ENCODE measurements at regions not wholly inside any gene's neighbourhood (a gene's known extent, or its start where the extent isn't known, plus 50 kb on each side); places are given as distances from the start of the nearest gene placed in this dataset.

GRCh38 chr4:10334506-10335028 lies 122.7 kb downstream of the ZNF518B start:
- 94% methylated on average over 2 of the region's 3 CpGs for WGBS (ENCODE audit: insufficient coverage)
- ChIA-PET CTCF (no interaction called here), POLR2A (no interaction called here)
- H3K4me2 ChIP-seq (replicated peaks; ENCODE audit: low read depth, low read length, poor library complexity, severe bottlenecking): no peak overlapping the region
- Mint-ChIP-seq H3K4me1 (no peaks in the 10 kb centered on the region), H3K4me3 (no peak overlapping the region), H3K27ac (no peak overlapping the region), H3K9me3 (ENCODE audit: insufficient read depth) (no peaks in the 10 kb centered on the region), H3K27me3 (peaks cover 36% of the 10 kb centered on the region)
- H4K20me1 ChIP-seq (ENCODE audit: control insufficient read depth, insufficient read depth, low read length, poor library complexity, severe bottlenecking): no peaks in the 10 kb centered on the region
- no peak overlapping the region for H2AFZ ChIP-seq (ENCODE audit: insufficient read depth, low read depth, low read length, poor library complexity, severe bottlenecking)
- intact Hi-C loops (cut with micrococcal nuclease): no loop called here
- no peak overlapping the region for H3K27ac ChIP-seq (ENCODE audit: low read length in 2 of 2)
- no peaks in the 10 kb centered on the region for H3K9me3 ChIP-seq (ENCODE audit: control extremely low read depth in 1 of 3, control insufficient read depth in 2 of 3, insufficient read depth in 1 of 3, low read length in 2 of 3)
- no peak overlapping the region for H3K9ac ChIP-seq (ENCODE audit: low read length)
- no peaks in the 10 kb centered on the region for H3K36me3 ChIP-seq (replicated peaks in 1 of 2; ENCODE audit: control extremely low read depth in 1 of 2, control insufficient read depth in 1 of 2, extremely low read depth in 1 of 2, insufficient read depth in 2 of 2, low read length in 1 of 2)
- H3K4me1 ChIP-seq (ENCODE audit: control insufficient read depth in 2 of 2, insufficient read depth in 2 of 2, low read length in 2 of 2): no peaks in the 10 kb centered on the region
- H3K27me3 ChIP-seq (replicated peaks in 1 of 4; ENCODE audit: control extremely low read depth in 1 of 4, control insufficient read depth in 3 of 4, insufficient read depth in 4 of 4, low read length in 3 of 4): peaks cover 0 to 7% (median 2%) of the 10 kb centered on the region in 4 experiments
- no peaks in the 10 kb centered on the region for H3K79me2 ChIP-seq (ENCODE audit: control insufficient read depth, insufficient read depth, low read length)
- ATAC-seq (ENCODE audit: low read depth) (no peak), DNase-seq (no peak)
- no peak overlapping the region for H3K4me3 ChIP-seq (ENCODE audit: control extremely low read depth in 1 of 5, extremely low read depth in 1 of 5, insufficient read depth in 1 of 5, low read depth in 2 of 5, low read length in 4 of 5)
- TF ChIP-seq EZH2 (IDR thresholded peaks at IDR 0.05; ENCODE audit: borderline replicate concordance, insufficient read depth, low read depth, low read length, poor library complexity, severe bottlenecking) (no peak), CTCF (IDR thresholded peaks at IDR 0.05) (no peak)

- peaks cover 35% of the 10 kb centered on the region for H3K27me3 Mint-ChIP-seq
- Histone ChIP-seq H2AFZ (ENCODE audit: insufficient read depth, low read depth, low read length, poor library complexity, severe bottlenecking) (no peak overlapping the region), H3K79me2 (ENCODE audit: control insufficient read depth, insufficient read depth, low read length) (no peaks in the 10 kb centered on the region), H3K9me3 (ENCODE audit: control extremely low read depth in 1 of 3, control insufficient read depth in 2 of 3, insufficient read depth in 1 of 3, low read length in 2 of 3) (no peaks in the 10 kb centered on the region), H4K20me1 (ENCODE audit: control insufficient read depth, insufficient read depth, low read length, poor library complexity, severe bottlenecking) (no peaks in the 10 kb centered on the region), H3K4me2 (replicated peaks; ENCODE audit: low read depth, low read length, poor library complexity, severe bottlenecking) (no peak overlapping the region), H3K27ac (ENCODE audit: low read length in 2 of 2) (no peak overlapping the region), H3K9ac (ENCODE audit: low read length) (no peak overlapping the region), H3K36me3 (replicated peaks in 1 of 2; ENCODE audit: control extremely low read depth in 1 of 2, control insufficient read depth in 1 of 2, extremely low read depth in 1 of 2, insufficient read depth in 2 of 2, low read length in 1 of 2) (no peaks in the 10 kb centered on the region), H3K4me1 (ENCODE audit: control insufficient read depth in 2 of 2, insufficient read depth in 2 of 2, low read length in 2 of 2) (no peaks in the 10 kb centered on the region), H3K27me3 (replicated peaks in 1 of 4; ENCODE audit: control extremely low read depth in 1 of 4, control insufficient read depth in 3 of 4, insufficient read depth in 4 of 4, low read length in 3 of 4) (peaks cover 0 to 7% (median 2%) of the 10 kb centered on the region in 4 experiments), H3K4me3 (ENCODE audit: control extremely low read depth in 1 of 5, extremely low read depth in 1 of 5, insufficient read depth in 1 of 5, low read depth in 2 of 5, low read length in 4 of 5) (no peak overlapping the region)
- WGBS (ENCODE audit: insufficient coverage): no CpG with 5 or more reads among the region's 1 CpG
- intact Hi-C loops (cut with micrococcal nuclease): no loop called here
- H3K27ac Mint-ChIP-seq: no peak overlapping the region
- no peak for ATAC-seq (ENCODE audit: low read depth)
- CTCF ChIA-PET: no interaction called here
- POLR2A ChIA-PET: no interaction called here
- H3K4me1 Mint-ChIP-seq: no peaks in the 10 kb centered on the region
- no peak overlapping the region for H3K4me3 Mint-ChIP-seq
- no peaks in the 10 kb centered on the region for H3K9me3 Mint-ChIP-seq (ENCODE audit: insufficient read depth)
- DNase-seq: no peak
- TF ChIP-seq CTCF (IDR thresholded peaks at IDR 0.05) (no peak), EZH2 (IDR thresholded peaks at IDR 0.05; ENCODE audit: borderline replicate concordance, insufficient read depth, low read depth, low read length, poor library complexity, severe bottlenecking) (no peak)
These were observed 123.3 kb downstream of the ZNF518B start for GRCh38 chr4:10333942-10334341.

All from B cell (primary cell).